HepG2 (cell line): ENCODE measurements at regions not wholly inside any gene's neighbourhood (a gene's known extent, or its start where the extent isn't known, plus 50 kb on each side); places are given as distances from the start of the nearest gene placed in this dataset.

Experiments used
- ATAC-seq: fragments of 200-7000 bp; cut with Tn5 transposase; 3 replicates; pipeline ENCODE4 v1.9.1; 2020; ENCODE audit warnings: mild to moderate bottlenecking, moderate library complexity
- BruUV-seq: library from RNA; stranded (reverse); fragments of 400-500 nt; replicated peaks from 2 replicates; lab custom pipeline; 2021; lab: Mats Ljungman, UMichigan
- CTCF ChIA-PET: fragments of 300-600 bp; formaldehyde crosslinking; extraction: SDS; loops from one replicate; lab custom pipeline; 2021; ENCODE audit warnings: low total read pairs, inconsistent platforms, low intra/inter-chr PET ratio; lab: Yijun Ruan, JAX
- POLR2A ChIA-PET: fragments of 350-600 bp; sonication (Branson Sonifier 250); formaldehyde crosslinking; loops from one replicate; lab custom pipeline; 2020; ENCODE audit warnings: antibody characterized with exemption, inconsistent platforms; lab: Yijun Ruan, JAX
- DNase-seq: peaks from one replicate; pipeline ENCODE4 v3.0.0-alpha.2; 2015; ENCODE audit warnings: low spot score
- FAIRE-seq: peaks from 3 replicates; lab custom pipeline; 2011; peaks lifted over from hg19 to GRCh38; lab: Jason Lieb, UNC
- H2AFZ ChIP-seq: one replicate; pipeline ENCODE4 v1.6.1; 2011; ENCODE audit warnings: low read length, inconsistent platforms
- H3K27ac ChIP-seq: fragments of 300-600 bp; 3 replicates; pipeline ENCODE4 v1.8.0; 2011; ENCODE audit warnings: mixed run types, mild to moderate bottlenecking, mixed read lengths, low read length, inconsistent platforms; ENCODE audit not compliant: insufficient read depth; ENCODE audit errors: extremely low read length
- H3K27me3 ChIP-seq, 2 experiments: fragments of 200-600 bp in 1 of 2; 2 replicates in 1 of 2; 3 replicates in 1 of 2; pipeline versions ENCODE4 v1.6.0 to v1.8.0; 2011; ENCODE audit warnings: low read length in 2 of 2, mild to moderate bottlenecking in 2 of 2, moderate library complexity in 2 of 2, inconsistent platforms in 1 of 2; ENCODE audit not compliant: insufficient read depth in 2 of 2, control insufficient read depth in 1 of 2
- H3K36me3 ChIP-seq, 2 experiments: fragments of 200-600 bp in 1 of 2; replicated peaks in 1 of 2; 2 replicates in 1 of 2; 3 replicates in 1 of 2; pipeline versions ENCODE4 v1.5.1 to v1.8.0; 2011; ENCODE audit warnings: low read length in 2 of 2, inconsistent platforms in 1 of 2; ENCODE audit not compliant: insufficient read depth in 2 of 2, control insufficient read depth in 1 of 2
- H3K4me1 ChIP-seq: 2 replicates; pipeline ENCODE4 v1.5.1; 2012; ENCODE audit warnings: low read length, inconsistent platforms; ENCODE audit not compliant: insufficient read depth
- H3K4me2 ChIP-seq: 2 replicates; pipeline ENCODE4 v1.6.0; 2011; ENCODE audit warnings: low read depth, low read length, inconsistent platforms
- H3K4me3 ChIP-seq, 3 experiments: fragments of 200-600 bp in 1 of 3; sonication (generic), shearing (Covaris generic) in 1 of 3; replicated peaks in 1 of 3; 2 replicates each; pipeline ENCODE4 v1.5.1; 2011 to 2016; ENCODE audit warnings: low read length in 3 of 3, inconsistent platforms in 2 of 3, low read depth in 2 of 3, mild to moderate bottlenecking in 2 of 3, control low read depth in 1 of 3, mixed read lengths in 1 of 3; ENCODE audit not compliant: insufficient read depth in 1 of 3
- H3K79me2 ChIP-seq: one replicate; pipeline ENCODE4 v1.6.1; 2011; ENCODE audit warnings: low read length, inconsistent platforms; ENCODE audit not compliant: insufficient read depth
- H3K9ac ChIP-seq: 2 replicates; pipeline ENCODE4 v1.6.0; 2011; ENCODE audit warnings: mild to moderate bottlenecking, low read depth, low read length, inconsistent platforms; ENCODE audit not compliant: insufficient read depth
- H3K9me3 ChIP-seq: 2 replicates; pipeline ENCODE4 v1.5.1; 2012; ENCODE audit warnings: mild to moderate bottlenecking, low read length
- H4K20me1 ChIP-seq: 2 replicates; pipeline ENCODE4 v1.6.0; 2011; ENCODE audit warnings: inconsistent platforms, mild to moderate bottlenecking, low read length, moderate library complexity; ENCODE audit not compliant: insufficient read depth
- KDM5A ChIP-seq: fragments of 200-600 bp; sonication (generic); IDR thresholded peaks from 2 replicates; pipeline ENCODE4 v1.7.0; 2018; ENCODE audit warnings: antibody characterized with exemption, mild to moderate bottlenecking, low read length, borderline replicate concordance
- SIN3A ChIP-seq: IDR thresholded peaks from 2 replicates; pipeline ENCODE4 v1.6.1; 2011; ENCODE audit warnings: low read depth, mild to moderate bottlenecking, control low read depth, low read length, borderline replicate concordance
- SIX4 ChIP-seq: sonication (generic); formaldehyde crosslinking; IDR thresholded peaks from 2 replicates; pipeline ENCODE4 v1.4.0; 2020; ENCODE audit warnings: missing genetic modification reagents
- ZNF317 ChIP-seq: sonication (generic); formaldehyde crosslinking; IDR thresholded peaks from 2 replicates; pipeline ENCODE4 v1.5.0; 2020; ENCODE audit warnings: mild to moderate bottlenecking, missing genetic modification reagents
- ZNF83 ChIP-seq: sonication (generic); formaldehyde crosslinking; IDR thresholded peaks from 2 replicates; pipeline ENCODE4 v1.4.0; 2020; ENCODE audit warnings: missing genetic modification reagents, mild to moderate bottlenecking, borderline replicate concordance
- WGBS: methylation state at CpG from one replicate; pipeline ENCODE4 v1.1.6; 2017; ENCODE audit warnings: low lambda C conversion rate; 5-methylcytosine and 5-hydroxymethylcytosine counted together
- in situ Hi-C: cut with HindIII; loops from 2 replicates; pipeline ENCODE4 v1.10.0; 2017; ENCODE audit warnings: low pct_unique_long_range_greater_than_20kb; ENCODE audit not compliant: extremely low pct_ligation_motif_present
- intact Hi-C: fragments of 100-400 bp; cut with micrococcal nuclease; formaldehyde crosslinking; loops from one replicate; pipeline ENCODE4 v1.10.0; 2022; ENCODE audit not compliant: unreplicated experiment

DNA sequence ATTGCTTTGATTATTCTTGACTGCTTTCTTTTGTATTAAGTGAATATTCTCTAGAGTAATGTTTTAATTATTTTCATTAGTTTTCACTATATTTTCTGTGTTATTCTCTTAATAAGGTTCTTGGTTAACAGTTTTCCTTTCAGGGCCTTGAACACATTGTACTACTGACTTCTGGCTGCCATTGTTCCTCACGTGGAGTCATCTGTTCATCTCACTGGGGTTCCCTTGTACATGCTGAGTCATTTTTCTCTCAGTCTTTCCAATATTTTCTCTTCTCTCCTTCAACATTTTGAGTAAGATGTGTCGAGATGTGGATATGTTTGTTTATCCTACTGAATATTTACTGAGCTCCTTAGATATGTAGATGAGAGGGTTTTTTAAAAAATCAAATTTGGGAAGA, 400.7 kb downstream of the TCERG1L start:
- H3K4me2 ChIP-seq = no peak overlapping the region
- peaks cover 12% of the 10 kb centered on the region; the same call in 1 of the 2 replicates for H3K9me3 ChIP-seq
- intact Hi-C loops (no loop called here), in situ Hi-C loops (no loop called here)
- ATAC-seq (no peak), DNase-seq (no peak), FAIRE-seq (no peak)
- BruUV-seq = no TSS peak
- no peaks in the 10 kb centered on the region for H4K20me1 ChIP-seq
- no peaks in the 10 kb centered on the region for H3K4me1 ChIP-seq
- ChIA-PET POLR2A (no interaction called here), CTCF (no interaction called here)
- no peak overlapping the region for H2AFZ ChIP-seq
- no peak overlapping the region for H3K9ac ChIP-seq
- H3K27ac ChIP-seq = no peak overlapping the region
- WGBS = 1% methylated on average over 2 of the region's 2 CpGs
- H3K27me3 ChIP-seq = peaks cover 0 to 9% of the 10 kb centered on the region in 2 experiments; a peak in 1 of 5 replicates
- TF ChIP-seq ZNF317 (CRISPR knock-in tag) (peak; percentile 93), ZNF83 (CRISPR knock-in tag) (no peak)
- H3K36me3 ChIP-seq = no peaks in the 10 kb centered on the region
- no peaks in the 10 kb centered on the region for H3K79me2 ChIP-seq
- no peak overlapping the region for H3K4me3 ChIP-seq

- POLR2A ChIA-PET = no interaction called here
- Histone ChIP-seq H3K4me1 (no peaks in the 10 kb centered on the region), H3K36me3 (no peaks in the 10 kb centered on the region)
Observed at GRCh38 chr10:130913844-130914243, 397.7 kb downstream of the TCERG1L start.

More at GRCh38 chr10:130913844-130914243, 397.7 kb downstream of the TCERG1L start:
- no peak overlapping the region for H3K9ac ChIP-seq
- H3K27ac ChIP-seq = no peak overlapping the region
- CTCF ChIA-PET = no interaction called here
- H4K20me1 ChIP-seq = no peaks in the 10 kb centered on the region
- peaks cover 21% of the 10 kb centered on the region; the same call in 1 of the 2 replicates for H3K9me3 ChIP-seq
- BruUV-seq = no TSS peak
- no peak overlapping the region for H3K4me2 ChIP-seq
- 24% methylated on average over 2 of the region's 4 CpGs for WGBS
- intact Hi-C loops = no loop called here
- no peaks in the 10 kb centered on the region for H3K79me2 ChIP-seq
- ATAC-seq = no peak
- in situ Hi-C loops = no loop called here
- no peak for TF ChIP-seq KDM5A
- TF ChIP-seq SIX4 (CRISPR knock-in tag) = no peak
- no peak for TF ChIP-seq SIN3A
- TF ChIP-seq, all 625 proteins: peak for 0
- H3K27me3 ChIP-seq = no peaks in the 10 kb centered on the region
- H2AFZ ChIP-seq = no peak overlapping the region
- FAIRE-seq (no peak), DNase-seq (no peak)
- H3K4me3 ChIP-seq = no peak overlapping the region
